HG03103 (cell line): ENCODE measurements at regions not wholly inside any gene's neighbourhood (a gene's known extent, or its start where the extent isn't known, plus 50 kb on each side); places are given as distances from the start of the nearest gene placed in this dataset.
"Not testable (repeated sequence)": the region's sequence is repeated elsewhere in the genome, so short reads cannot be mapped to it uniquely, and the experiment has no call there.

ENCODE experiments used
- ATAC-seq: cut with Tn5 transposase; IDR thresholded peaks from one replicate; pipeline ENCODE4 v1.9.1; 2021; ENCODE audit warnings: low read depth; ENCODE audit not compliant: unreplicated experiment

DNA sequence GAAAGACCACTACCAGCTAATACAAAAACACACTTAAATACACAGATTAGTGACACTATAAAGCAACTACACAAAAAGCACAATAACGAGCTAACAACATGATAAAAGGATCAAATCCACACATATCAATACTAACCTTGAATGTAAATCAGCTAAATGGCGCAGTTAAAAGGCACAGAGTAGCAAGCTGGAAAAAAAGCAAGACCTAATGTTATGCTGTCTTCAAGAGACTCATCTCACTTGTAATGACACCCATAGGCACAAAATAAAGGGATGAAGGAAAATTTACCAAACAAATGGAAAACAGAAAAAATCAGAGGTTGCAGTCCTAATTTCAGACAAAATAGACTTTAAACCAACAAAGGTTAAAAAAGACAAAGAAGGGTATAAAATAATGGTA is 86.3 kb downstream of the NUS1 start:
- ATAC-seq = no peak

DNA sequence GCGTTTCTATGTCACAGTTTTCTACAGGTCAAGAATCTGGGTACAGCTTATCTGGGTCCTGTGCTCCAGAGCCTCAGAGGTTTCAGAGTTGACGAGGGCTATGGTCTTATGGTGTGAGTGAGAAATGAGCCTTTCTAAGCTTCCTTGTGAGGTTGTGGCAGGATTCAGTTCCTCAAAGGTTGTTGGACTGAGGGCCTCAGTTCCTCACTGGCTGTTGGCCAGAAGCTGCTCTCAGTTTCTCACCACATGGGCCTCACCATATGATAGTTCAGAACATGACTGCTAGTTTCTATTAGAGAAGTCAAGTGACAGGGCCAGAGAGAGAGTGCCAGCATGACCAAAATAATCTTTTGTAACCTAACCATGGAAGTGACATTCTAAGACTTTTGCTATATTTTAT is 96.1 kb downstream of the NUS1 start:
- ATAC-seq = peak; percentile 91

DNA sequence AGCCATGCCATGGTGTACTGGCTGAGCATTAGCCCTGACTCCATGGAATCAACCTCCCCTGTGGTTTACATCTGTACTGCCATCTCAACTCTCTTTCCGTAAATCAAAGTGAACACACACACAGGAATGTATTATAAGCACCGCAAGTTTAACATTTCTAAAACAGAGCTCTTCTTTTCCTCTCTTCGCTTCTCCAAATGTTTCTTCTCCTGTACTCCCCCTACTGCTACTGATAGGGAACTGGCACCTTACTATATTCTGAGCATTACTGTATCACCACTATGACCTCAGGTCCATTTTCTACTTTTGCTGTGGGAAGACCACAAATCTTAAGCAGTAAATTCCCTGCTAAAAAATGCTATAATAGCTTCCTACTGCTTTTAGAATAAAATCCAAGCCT is 101.2 kb downstream of the NUS1 start:
- ATAC-seq = peak; percentile 33

DNA sequence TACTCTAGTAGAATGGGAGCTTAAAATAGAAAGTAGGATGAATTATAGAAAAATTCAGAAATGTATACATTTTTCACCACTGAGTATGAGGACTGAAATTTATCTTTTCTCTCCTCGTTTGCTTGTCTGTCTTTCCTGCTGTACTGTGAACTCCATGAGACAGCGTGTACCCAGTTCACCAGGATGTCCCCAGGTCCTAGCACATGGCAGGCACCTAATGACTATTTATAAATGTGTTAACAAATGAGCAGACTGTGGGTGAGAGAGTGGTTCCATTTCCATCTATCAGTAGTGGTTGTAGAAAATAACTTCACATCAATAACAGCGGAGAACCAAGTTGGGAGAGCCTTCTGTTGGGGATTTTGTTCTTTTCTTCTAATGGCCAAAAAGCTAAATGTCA is 106.3 kb downstream of the NUS1 start:
- ATAC-seq = no peak

DNA sequence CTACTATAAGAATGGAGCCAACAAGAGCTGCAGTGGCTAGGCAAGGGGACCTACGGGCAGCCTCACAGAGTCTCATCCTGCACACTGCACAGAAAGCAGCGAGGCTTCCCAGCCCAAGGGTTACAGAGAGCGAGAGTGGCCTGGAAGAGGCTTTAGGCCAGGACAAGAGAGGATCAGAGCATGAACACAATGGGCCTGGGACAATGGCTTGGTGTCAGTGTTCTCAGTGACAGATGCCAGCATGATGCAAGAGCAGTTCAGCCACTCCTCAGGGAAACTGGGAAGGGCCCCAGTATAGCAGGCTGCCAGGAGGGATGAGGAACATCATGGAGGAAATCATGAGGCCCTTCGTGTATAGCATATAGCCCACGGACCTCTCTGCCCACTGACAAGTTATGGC is 108.0 kb downstream of the NUS1 start:
- no peak for ATAC-seq

DNA sequence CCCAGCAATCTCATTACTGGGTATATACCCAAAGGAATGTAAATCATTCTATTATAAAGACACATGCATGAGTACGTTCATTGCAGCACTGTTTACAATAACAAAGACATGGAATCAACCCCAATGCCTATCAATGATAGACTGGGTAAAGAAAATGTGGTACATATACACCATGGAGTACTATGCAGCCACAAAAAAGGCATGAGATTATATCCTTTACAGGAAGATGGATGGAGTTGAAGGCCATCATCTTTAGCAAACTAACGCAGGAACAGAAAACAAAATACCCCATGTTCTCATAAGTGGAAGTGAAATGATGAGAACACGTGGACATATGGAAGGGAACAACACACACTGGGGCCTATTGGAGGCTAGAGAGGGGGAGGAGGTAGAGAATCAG is 115.7 kb downstream of the NUS1 start:
- ATAC-seq = no peak

DNA sequence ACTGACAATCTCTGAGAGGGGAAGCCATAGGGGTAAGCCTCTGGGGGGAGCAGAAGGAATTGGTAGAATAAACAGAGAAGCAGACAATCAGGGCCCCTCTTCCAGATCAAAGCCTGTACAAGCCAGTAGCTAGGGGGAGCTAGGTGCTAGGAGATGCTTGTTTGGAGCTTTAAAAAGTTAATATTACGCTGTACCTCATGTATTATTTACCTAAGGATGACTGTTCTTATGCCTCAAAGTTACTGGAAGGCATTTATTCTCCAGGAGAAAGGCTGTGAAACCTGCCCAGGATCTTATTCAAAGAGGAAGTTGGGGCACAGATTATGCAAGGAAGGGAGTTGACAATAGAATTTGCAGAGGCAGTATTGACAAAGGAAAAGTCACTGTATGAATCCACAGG is 111.8 kb upstream of the SLC35F1 start:
- ATAC-seq = no peak

DNA sequence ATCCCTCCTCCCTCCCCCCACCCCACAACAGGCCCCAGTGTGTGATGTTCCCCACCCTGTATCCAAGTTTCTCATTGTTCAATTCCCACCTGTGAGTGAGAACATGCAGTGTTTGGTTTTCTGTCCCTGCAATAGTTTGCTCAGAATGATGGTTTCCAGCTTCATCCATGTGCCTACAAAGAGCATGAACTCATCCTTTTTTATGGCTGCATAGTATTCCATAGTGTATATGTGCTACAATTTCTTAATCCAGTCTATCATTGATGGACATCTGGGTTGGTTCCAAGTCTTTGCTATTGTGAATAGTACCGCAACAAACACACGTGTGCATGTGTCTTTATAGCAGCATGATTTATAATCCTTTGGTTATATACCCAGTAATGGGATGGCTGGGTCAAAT is 108.2 kb upstream of the SLC35F1 start:
- not testable (repeated sequence) for ATAC-seq

DNA sequence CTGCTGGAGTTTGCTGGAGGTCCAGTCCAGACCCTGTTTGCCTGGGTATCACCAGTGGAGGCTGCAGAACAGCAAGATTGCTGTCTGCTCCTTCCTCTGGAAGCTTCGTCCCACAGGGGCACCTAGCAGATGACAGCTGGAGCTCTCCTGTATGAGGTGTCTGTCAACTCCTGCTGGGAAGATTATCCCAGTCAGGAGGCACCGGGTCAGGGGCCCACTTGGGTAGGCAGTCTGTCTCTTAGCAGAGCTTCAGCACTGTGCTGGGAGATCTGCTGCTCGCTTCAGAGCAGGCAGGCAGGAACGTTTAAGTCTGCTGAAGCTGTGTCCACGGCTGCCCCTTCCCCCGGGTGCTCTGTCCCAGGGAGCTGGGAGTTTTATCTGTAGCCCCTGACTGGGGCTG is 96.8 kb upstream of the SLC35F1 start:
- no peak for ATAC-seq

DNA sequence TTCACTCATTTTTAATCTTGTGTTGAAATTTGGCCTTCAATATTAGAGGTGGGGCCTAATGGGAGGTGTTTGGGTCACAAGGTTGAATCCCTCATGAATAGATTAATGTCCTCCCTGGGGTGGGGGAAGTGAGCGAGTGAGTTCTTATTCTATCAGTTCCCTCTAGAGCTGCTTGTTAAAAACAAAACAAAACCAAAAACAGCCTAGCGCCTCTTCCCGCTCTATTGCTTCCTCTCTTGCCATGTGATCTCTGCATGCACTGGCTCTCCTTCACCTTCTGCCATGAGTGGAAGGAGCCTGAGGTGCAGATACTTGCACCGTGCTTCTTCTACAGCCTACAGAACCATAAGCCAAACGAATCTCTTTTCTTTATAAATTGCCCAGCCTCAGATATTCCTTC is 89.6 kb upstream of the SLC35F1 start:
- ATAC-seq = no peak

DNA sequence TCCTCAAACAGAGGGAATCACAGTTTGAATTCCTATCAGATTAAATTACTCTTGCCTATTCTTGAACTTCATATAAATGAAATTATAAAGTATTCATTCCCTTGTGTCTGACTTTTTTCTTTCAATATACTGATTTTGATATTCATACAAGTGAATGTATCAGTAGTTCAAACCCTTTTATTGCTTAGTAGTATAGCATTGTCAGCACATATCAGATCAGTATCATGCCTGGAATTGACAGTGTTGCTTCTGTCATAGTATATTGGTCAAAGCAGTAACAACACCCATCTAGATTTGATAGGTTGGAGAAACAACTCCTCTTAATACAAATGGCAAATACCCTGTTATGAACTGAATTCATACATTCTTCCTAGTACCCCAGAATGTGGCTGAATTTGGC is 89.1 kb upstream of the SLC35F1 start:
- ATAC-seq = no peak

DNA sequence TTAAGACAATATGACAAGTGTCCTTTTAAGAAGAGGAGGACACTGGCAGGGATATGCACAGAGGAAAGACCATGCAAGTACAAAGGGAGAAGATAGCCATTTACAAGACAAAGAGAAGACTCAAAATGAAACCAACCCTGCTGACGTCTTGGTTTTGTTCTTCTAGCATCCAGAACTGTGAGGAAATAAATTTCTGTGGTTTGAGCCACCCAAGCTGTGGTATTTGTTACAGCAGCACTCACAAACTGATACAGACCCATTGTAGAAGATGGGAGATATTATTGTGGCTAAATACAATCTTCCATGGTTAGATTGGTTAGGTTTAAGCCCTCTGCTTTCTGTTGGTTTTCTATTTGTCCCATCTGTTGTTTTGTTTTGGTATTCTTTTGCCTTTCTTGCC is 88.6 kb upstream of the SLC35F1 start:
- no peak for ATAC-seq

DNA sequence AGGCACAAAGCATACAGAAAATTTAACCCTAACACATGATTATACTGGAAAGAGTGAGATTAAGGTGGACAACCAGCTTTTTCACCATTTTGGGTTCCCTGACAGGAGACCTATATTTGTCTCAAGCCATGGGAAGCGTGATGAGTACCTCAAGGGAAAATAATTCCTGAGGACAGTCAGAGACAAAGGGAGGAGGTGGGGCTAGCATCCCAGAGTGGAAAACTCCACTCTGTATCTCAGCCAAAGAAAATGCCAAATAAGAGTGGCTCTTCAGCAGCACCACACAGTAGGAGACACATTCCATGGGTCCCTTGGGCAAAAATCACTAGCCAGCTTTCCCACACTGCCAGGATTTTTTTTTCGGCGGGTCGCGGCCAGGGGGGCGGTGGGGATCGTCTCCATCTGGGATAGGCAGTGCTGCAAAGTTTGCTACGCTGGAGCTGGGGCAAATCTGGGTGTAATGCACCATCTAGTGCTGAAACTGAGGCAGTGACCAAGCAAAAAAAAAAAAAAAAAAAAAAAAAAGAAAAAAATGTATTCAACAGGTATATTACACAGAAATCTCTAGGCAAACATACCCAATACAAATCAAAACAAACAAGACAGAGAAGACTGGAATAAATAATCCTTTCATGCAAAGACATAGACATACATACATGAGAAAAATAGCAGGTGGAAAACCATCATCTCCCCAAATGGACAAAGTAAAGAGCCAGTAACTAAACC is 77.3 kb upstream of the SLC35F1 start:
- ATAC-seq = no peak

DNA sequence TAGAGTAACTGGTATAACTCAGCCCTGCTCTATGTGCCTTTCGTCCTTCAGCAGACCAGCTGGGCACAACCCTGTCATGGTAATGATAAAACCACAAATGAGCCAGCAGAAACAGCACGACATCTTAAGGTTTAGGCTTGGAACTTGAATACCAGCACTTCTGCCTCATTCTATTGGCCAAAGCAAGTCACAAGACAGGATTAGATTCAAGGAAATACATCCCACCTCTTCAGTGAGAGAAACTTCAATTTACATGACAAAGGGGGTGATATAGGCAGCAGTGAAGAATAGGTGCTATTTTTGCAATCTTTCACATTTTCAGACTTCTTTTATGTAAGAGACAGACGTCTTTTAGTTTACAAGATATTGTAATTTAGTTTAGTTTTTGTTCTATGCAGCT is 69.8 kb upstream of the SLC35F1 start:
- ATAC-seq = no peak

DNA sequence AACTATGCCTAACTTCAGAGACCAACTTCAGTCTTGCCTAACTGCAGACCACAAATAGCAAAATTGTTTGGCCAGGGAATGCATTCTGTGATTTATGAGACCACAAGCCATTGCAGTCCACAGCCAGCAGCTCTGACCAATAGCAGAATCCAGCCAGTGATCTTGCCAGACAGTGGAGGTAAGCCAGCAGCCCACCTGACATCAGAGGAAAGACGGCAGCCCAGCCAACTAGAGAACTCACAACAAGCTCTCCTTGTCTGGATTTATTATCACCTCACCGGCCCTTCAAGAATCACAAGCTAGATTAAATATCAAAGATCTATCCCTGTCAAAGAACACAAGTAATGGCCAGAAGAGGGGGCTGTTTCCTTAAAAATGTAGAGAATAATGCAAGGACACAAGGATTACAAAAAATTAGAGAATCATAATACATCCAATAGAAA is 66.5 kb upstream of the SLC35F1 start:
- ATAC-seq = no peak

DNA sequence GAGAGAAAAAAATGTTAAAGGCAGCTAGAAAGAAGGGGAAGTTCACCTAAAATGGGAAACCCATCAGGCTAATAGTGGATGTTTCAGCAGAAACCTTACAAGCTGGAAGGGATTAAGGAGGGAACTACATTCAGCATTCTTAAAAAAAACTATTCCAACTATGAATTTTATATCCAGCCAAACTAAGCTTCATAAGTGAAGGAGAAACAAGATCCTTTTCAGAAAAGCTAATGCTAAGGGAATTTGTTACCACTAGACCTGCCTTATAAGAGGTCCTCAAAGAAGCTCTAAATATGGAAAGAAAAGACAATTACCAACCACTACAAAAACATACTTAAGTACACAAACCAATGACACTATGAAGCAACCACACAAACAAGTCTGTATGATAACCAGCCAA is 59.2 kb upstream of the SLC35F1 start:
- ATAC-seq = no peak

DNA sequence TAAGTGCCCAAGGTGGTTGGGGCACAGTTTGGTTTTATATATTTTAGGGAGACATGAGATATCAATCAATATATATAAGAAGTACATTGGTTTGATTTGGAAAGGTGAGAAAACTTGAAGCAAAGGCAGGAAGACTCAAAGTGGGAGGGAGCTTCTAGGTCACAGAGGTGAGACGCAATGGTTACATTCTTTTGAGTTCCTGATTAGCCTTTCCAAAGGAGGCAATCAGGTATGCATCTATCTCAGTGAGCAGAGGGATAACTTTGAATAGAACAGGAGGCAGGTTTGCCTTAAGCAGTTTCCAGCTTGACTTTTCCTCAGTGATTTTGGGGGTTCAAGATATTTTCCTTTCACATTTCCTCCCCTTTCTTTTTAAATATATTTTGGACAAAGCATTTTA is 58.0 kb upstream of the SLC35F1 start:
- no peak for ATAC-seq
